Adrenal gland (tissue), 5 donors: ENCODE measurements at regions not wholly inside any gene's neighbourhood (a gene's known extent, or its start where the extent isn't known, plus 50 kb on each side); places are given as distances from the start of the nearest gene placed in this dataset.

Source experiments
- POLR2A ChIP-seq, 2 donors: fragments of 450-650 bp; IDR thresholded peaks; one replicate each; pipeline ENCODE4 v1.6.1; 2017; ENCODE audit warnings: antibody characterized with exemption in 2 of 2, mild to moderate bottlenecking in 2 of 2, moderate library complexity in 1 of 2
- TF ChIP-seq, protein P1 (sequence below), 6 experiments: fragments of 450-650 bp in 4 of 6; fragments of 200-600 bp in 2 of 6; sonication (generic) in 1 of 6; IDR thresholded peaks; 1 replicate in 5 of 6; 2 replicates in 1 of 6; pipeline versions ENCODE4 v1.5.1 to v1.8.0; 2016 to 2021; ENCODE audit warnings: antibody characterized with exemption in 6 of 6, mild to moderate bottlenecking in 2 of 6, moderate library complexity in 1 of 6
- donor health status: DM: no; HTN: no; CAD: no.

GRCh38 chr2:122213312-122213711 is 457.9 kb downstream of the TSN start:
- TF ChIP-seq, protein P1, sequence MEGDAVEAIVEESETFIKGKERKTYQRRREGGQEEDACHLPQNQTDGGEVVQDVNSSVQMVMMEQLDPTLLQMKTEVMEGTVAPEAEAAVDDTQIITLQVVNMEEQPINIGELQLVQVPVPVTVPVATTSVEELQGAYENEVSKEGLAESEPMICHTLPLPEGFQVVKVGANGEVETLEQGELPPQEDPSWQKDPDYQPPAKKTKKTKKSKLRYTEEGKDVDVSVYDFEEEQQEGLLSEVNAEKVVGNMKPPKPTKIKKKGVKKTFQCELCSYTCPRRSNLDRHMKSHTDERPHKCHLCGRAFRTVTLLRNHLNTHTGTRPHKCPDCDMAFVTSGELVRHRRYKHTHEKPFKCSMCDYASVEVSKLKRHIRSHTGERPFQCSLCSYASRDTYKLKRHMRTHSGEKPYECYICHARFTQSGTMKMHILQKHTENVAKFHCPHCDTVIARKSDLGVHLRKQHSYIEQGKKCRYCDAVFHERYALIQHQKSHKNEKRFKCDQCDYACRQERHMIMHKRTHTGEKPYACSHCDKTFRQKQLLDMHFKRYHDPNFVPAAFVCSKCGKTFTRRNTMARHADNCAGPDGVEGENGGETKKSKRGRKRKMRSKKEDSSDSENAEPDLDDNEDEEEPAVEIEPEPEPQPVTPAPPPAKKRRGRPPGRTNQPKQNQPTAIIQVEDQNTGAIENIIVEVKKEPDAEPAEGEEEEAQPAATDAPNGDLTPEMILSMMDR (IDR thresholded peaks at IDR 0.05), result no peak
- no peak for TF ChIP-seq POLR2A (IDR thresholded peaks at IDR 0.05)
